ENCODE measurements at regions not wholly inside any gene's neighbourhood (a gene's known extent, or its start where the extent isn't known, plus 50 kb on each side); places are given as distances from the start of the nearest gene placed in this dataset.

GRCh38 chr6:153882411-153882810 is 156.6 kb upstream of the OPRM1 start:
- DNase-seq (ENCODE audit: low read depth, low spot score), result no peak

DNA sequence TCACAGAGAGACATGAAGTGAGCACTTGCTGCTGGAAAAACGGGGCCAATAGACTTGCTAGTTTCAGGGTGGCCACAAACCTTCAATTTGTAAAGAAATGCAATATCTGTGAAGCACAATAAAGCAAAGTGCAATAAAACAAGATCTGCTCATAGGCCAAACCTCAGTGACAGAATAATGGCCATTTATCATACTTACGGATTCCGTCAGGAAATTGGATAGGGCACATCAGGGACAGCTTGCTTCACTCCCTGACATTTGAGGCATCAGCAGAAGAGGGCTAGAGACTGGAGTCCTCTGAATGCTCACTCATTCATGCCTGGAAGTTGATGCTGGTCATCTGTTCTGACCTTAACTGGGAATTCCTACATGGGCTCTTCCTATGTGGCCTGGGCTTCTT is 165.5 kb upstream of the OPRM1 start:
- DNase-seq (ENCODE audit: low read depth, low spot score), result no peak

- no peak for DNase-seq (ENCODE audit: low read depth, low spot score)
These were observed 166.1 kb upstream of the OPRM1 start for GRCh38 chr6:153872946-153873345.

GRCh38 chr6:153862927-153863326 is 176.1 kb upstream of the OPRM1 start:
- no peak for DNase-seq (ENCODE audit: low read depth, low spot score)

- DNase-seq (ENCODE audit: low read depth, low spot score), result no peak
These were observed 176.9 kb upstream of the OPRM1 start for GRCh38 chr6:153862139-153862538.

- no peak for DNase-seq (ENCODE audit: low read depth, low spot score)
These were observed 180.5 kb upstream of the OPRM1 start for GRCh38 chr6:153858529-153858928.

GRCh38 chr6:153856929-153857376 is 182.1 kb upstream of the OPRM1 start:
- DNase-seq (ENCODE audit: low read depth, low spot score), result no peak

DNA sequence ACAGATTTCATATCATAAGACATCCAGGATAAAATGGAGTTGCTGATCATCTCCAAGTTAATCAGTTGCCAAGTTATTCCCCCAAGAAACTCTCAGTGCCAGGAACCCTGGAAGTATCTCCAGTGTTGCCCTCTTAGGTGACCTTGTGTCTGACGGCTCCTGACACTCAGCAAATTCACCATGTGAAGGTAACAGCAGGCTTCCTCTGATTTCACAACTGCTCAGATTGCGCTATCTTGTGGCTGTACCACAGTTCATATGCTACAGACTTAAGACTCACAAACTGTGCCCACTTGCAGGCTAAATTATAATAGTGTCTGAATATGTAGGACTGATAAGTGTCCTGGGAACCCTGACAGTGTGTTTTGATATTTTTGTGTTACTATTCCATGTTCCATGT is 186.6 kb upstream of the OPRM1 start:
- no peak for DNase-seq (ENCODE audit: low read depth, low spot score)

DNA sequence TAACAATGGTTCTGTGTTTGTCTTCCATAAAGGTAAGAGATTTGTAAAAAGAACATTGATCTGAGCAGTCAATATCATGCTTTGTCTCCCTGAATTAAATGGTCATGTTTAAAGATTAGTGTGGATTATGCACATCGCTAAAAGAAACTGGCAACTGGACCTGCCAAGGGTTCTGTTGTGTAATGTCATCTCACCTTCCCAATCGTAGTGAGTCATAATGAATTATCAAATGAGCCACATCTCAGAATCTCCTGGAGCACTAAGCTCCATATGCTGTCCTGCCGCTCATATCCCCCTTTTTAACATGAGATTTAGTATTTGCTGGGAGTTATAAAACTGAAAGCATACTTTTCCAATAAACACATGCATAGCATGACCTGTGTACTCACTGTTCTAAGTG is 187.0 kb upstream of the OPRM1 start:
- DNase-seq (ENCODE audit: low read depth, low spot score), result no peak

GRCh38 chr6:153849072-153849779 is 189.8 kb upstream of the OPRM1 start:
- DNase-seq (ENCODE audit: low read depth, low spot score), result no peak

GRCh38 chr6:153843420-153843819 is 195.6 kb upstream of the OPRM1 start:
- no peak for DNase-seq (ENCODE audit: low read depth, low spot score)

- no peak for DNase-seq (ENCODE audit: low read depth, low spot score)
These were observed 196.5 kb upstream of the OPRM1 start for GRCh38 chr6:153842491-153842890.

GRCh38 chr6:153840039-153840850 is 198.8 kb upstream of the OPRM1 start:
- DNase-seq (ENCODE audit: low read depth, low spot score), result no peak

DNA sequence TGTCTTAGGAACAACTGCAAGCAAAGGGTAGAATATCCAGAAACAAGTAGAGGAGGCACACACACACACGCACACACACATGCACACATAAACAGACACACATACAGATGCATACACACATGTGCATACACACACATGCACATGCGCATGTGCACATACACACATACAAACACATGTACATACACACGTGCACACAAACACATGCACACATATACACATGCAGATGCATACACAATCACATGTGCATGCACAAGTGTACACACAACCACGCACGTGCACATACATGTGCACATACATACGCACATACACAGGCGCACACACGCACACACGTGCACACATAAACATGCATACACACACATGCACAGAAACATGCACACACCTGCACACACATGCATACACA is 206.5 kb upstream of the OPRM1 start:
- no peak for DNase-seq (ENCODE audit: low read depth, low spot score)

DNA sequence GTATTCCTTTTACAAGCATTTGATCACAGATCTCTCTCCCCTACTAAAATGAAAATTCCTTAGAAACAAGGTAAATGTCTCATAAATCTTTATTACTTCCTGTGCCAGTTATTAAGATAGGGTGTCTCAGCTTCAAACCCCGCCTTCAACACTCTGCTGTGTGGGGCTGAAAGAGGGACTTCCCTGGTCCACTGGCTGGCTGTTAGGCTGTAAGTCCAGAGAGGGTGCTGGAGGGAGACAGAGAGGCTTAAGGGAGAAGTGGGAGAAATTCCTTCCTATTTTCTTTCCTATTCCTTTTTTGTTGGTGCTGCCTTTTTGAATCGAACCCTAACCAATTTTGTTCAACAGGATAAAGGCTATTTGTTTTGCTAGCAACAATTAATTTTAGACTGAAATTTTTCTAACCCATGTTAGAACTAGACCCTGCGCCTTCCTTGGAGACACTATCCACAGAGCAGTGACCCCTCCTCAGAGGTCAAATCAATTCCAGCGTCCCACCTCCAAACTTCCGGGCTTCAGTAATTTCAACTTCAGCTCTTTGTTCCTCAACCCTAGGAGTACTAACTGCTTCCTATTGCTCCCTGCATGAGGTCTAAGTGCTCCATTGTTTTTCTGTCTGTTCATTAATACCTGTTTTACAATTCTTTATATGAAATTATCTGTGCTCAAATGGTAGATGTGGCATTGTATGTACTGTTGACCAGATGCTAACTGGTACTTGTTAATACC is 207.5 kb upstream of the OPRM1 start:
- DNase-seq (ENCODE audit: low read depth, low spot score), result no peak

GRCh38 chr6:153817173-153817572 is 221.9 kb upstream of the OPRM1 start:
- no peak for DNase-seq (ENCODE audit: low read depth, low spot score)

DNA sequence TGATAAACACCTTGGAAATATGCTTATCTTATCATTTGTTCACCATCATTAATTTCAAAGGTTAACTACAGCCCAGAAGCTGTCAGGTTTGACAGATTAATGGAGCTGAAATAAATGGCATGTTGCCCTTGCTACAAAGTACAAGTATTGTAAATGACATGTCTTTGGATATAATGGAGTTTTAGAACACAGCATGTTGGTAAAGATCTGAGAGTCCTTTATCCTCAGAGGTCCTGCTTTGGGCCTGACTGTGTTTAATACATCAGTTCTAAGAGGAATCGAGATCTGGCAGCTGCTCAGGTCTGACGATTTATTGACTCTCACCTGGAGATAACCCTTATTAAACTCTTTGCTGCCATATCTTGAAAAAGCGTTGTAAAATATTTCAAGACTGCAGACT is 222.7 kb upstream of the OPRM1 start:
- DNase-seq (ENCODE audit: low read depth, low spot score), result no peak

- DNase-seq (ENCODE audit: low read depth, low spot score), result no peak
These were observed 224.9 kb upstream of the OPRM1 start for GRCh38 chr6:153814136-153814535.

DNA sequence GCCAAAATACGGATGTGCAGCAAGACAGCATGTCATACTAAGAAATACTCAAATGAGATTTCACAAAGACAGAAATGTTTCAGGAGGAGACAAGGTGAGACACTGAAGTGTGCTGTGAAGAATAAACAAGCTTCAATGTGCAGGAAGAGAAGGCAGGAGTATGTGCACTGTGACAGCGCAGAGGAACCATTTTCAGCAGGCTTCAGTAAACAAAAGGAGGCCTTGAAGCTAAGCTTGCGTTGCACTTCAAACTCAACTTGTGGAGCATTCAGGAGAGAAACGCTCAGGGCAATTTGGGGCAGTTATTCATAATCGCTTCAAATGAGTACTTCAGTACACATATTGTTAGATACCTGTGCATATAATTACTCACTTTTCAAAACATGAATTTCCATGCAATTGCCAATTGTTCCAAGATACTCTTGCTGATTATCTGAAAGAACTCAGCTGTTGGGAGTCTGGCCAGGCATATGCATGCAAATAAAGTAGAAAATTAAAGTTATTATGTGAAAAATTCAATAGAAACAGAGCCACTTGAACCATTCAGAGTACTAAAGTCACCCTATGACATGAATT is 234.2 kb upstream of the OPRM1 start:
- DNase-seq (ENCODE audit: low read depth, low spot score), result no peak

- no peak for DNase-seq (ENCODE audit: low read depth, low spot score)
These were observed 237.1 kb upstream of the OPRM1 start for GRCh38 chr6:153801917-153802316.

DNA sequence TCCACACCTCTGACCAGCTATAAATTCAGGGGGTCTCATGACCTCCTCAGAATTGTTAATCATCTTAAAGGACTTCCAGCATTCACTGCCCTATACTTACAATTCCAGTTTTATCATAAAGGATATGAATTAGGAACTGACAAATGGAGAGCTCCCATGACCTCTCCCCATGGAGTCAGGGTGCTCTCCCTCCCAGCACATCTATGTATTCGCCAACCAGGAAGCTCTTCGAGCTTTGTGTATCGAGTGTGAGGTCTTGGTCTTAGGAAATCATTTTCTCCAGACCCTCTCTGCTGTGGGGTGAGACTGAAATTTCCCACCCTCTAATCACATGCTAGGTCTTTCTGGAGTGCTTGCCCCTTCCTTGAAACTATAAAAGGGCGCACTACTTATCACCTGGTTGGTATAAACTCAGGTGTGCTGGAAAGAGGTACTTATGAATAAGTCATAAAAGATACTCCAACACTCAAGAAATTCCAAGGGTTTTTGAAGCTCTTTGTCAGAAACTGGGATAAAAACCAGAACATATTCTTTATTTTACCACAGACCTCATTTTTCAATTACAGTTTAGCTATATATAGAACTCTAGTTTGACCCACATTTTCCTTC is 238.4 kb upstream of the OPRM1 start:
- DNase-seq (ENCODE audit: low read depth, low spot score), result no peak
